ENCODE measurements at regions not wholly inside any gene's neighbourhood (a gene's known extent, or its start where the extent isn't known, plus 50 kb on each side); places are given as distances from the start of the nearest gene placed in this dataset.
"Not testable (repeated sequence)": the region's sequence is repeated elsewhere in the genome, so short reads cannot be mapped to it uniquely, and the experiment has no call there.

- no peak for DNase-seq
These were observed 163.5 kb downstream of the HINT1 start for GRCh38 chr5:131001507-131001906.

- no peak for DNase-seq
These were observed 164.8 kb downstream of the HINT1 start for GRCh38 chr5:131000289-131000688.

- DNase-seq = not testable (repeated sequence)
These were observed 168.3 kb downstream of the HINT1 start for GRCh38 chr5:130996720-130997119.

- no peak for DNase-seq
These were observed 169.2 kb downstream of the HINT1 start for GRCh38 chr5:130995851-130996250.

GRCh38 chr5:130995254-130995515 is 169.9 kb downstream of the HINT1 start:
- DNase-seq = no peak

- DNase-seq = no peak
These were observed 170.4 kb downstream of the HINT1 start for GRCh38 chr5:130994496-130995253.

- DNase-seq = no peak
These were observed 172.4 kb downstream of the HINT1 start for GRCh38 chr5:130992621-130993020.

- no peak for DNase-seq
These were observed 173.0 kb downstream of the HINT1 start for GRCh38 chr5:130992095-130992494.

- DNase-seq = no peak
These were observed 179.3 kb downstream of the HINT1 start for GRCh38 chr5:130985776-130986175.

GRCh38 chr5:130981663-130982062 is 183.4 kb downstream of the HINT1 start:
- no peak for DNase-seq

- DNase-seq = no peak
These were observed 186.6 kb downstream of the HINT1 start for GRCh38 chr5:130978475-130978874.

- DNase-seq = no peak
These were observed 188.6 kb downstream of the HINT1 start for GRCh38 chr5:130976493-130976892.

GRCh38 chr5:130975847-130976246 is 189.2 kb downstream of the HINT1 start:
- DNase-seq = no peak

- no peak for DNase-seq
These were observed 189.8 kb downstream of the HINT1 start for GRCh38 chr5:130975299-130975698.

GRCh38 chr5:130974021-130974683 is 190.9 kb downstream of the HINT1 start:
- DNase-seq = no peak

GRCh38 chr5:130966990-130967525 is 198.0 kb downstream of the HINT1 start:
- DNase-seq = no peak

- DNase-seq = no peak
These were observed 199.1 kb downstream of the HINT1 start for GRCh38 chr5:130965920-130966319.

- DNase-seq = no peak
These were observed 199.7 kb downstream of the HINT1 start for GRCh38 chr5:130965360-130965759.

GRCh38 chr5:130964231-130965202 is 200.5 kb downstream of the HINT1 start:
- DNase-seq = no peak

- no peak for DNase-seq
These were observed 201.3 kb downstream of the HINT1 start for GRCh38 chr5:130963798-130964197.

GRCh38 chr5:130957151-130957550 is 207.9 kb downstream of the HINT1 start:
- no peak for DNase-seq

GRCh38 chr5:130955041-130955440 is 210.0 kb downstream of the HINT1 start:
- DNase-seq = no peak

- no peak for DNase-seq
These were observed 210.7 kb downstream of the HINT1 start for GRCh38 chr5:130954336-130954735.

All from CD4-positive, alpha-beta T cell treated with Interferon alpha-2 for 1 hour (primary cell).